ENCODE measurements at regions not wholly inside any gene's neighbourhood (a gene's known extent, or its start where the extent isn't known, plus 50 kb on each side); places are given as distances from the start of the nearest gene placed in this dataset.
"Not testable (repeated sequence)": the region's sequence is repeated elsewhere in the genome, so short reads cannot be mapped to it uniquely, and the experiment has no call there.

DNA sequence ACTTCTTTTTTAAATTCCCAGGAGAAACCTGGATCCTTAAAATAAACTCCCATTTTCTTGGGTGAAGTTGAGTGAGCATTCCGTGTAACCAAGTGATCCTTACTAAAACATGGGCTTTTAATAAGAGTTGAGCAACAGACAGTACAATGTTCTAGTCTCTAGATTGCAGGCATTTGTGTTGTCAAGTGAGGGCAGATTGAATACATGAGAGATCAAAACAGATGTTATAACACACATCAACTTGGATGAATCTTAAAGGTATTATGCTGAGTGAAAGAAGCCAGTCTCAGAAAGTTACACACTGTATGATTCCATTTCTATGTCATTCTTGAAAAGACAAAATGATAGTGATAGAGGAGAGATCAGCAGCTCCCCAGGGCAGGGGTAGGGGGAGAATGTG, 213.9 kb upstream of the CCDC196 start:
- TF ChIP-seq POLR2A (IDR thresholded peaks at IDR 0.05) = no peak
- TF ChIP-seq, protein P1, sequence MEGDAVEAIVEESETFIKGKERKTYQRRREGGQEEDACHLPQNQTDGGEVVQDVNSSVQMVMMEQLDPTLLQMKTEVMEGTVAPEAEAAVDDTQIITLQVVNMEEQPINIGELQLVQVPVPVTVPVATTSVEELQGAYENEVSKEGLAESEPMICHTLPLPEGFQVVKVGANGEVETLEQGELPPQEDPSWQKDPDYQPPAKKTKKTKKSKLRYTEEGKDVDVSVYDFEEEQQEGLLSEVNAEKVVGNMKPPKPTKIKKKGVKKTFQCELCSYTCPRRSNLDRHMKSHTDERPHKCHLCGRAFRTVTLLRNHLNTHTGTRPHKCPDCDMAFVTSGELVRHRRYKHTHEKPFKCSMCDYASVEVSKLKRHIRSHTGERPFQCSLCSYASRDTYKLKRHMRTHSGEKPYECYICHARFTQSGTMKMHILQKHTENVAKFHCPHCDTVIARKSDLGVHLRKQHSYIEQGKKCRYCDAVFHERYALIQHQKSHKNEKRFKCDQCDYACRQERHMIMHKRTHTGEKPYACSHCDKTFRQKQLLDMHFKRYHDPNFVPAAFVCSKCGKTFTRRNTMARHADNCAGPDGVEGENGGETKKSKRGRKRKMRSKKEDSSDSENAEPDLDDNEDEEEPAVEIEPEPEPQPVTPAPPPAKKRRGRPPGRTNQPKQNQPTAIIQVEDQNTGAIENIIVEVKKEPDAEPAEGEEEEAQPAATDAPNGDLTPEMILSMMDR (IDR thresholded peaks at IDR 0.05) = no peak
- no peak for TF ChIP-seq POLR2AphosphoS5 (IDR thresholded peaks at IDR 0.05)
- 89% methylated on average over 1 of the region's 1 CpG for WGBS
- H3K9me3 ChIP-seq = no peaks in the 10 kb centered on the region
- H3K36me3 ChIP-seq = no peaks in the 10 kb centered on the region
- DNase-seq (ENCODE audit: low spot score) = no peak
- intact Hi-C loops (cut with DNase I) = no loop called here
- no peaks in the 10 kb centered on the region for H3K27me3 ChIP-seq (replicated peaks; ENCODE audit: insufficient read depth)
- no peak overlapping the region for H3K27ac ChIP-seq
- no peak overlapping the region for H3K4me3 ChIP-seq
- H3K4me1 ChIP-seq (replicated peaks) = no peaks in the 10 kb centered on the region

DNA sequence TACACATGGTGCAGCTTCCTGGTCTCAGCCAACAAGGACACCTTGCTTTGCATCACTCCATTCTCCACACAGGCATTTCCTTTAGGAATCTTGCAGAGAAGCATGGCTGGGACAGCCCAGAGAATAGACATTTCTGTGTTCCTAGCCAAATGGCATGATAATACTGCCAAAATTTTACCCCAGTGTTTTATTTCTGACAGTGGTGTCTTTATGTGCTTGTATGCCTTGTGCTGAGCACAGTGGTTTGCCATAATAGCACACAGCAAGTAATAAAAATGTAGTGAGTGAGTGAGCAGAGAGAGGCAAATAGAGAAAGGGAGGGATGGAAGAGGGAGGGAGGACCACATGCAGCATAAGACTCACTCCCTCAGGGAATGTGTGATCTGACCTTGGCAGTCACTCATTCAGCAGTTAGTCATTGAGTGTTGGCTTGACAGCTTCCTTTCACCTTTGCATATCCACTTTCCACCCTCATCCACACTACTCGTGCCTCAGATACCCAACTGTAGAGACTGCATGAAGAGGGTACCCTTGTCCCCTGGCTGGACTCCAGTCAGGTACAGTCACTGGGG, 212.8 kb upstream of the CCDC196 start:
- 68% methylated on average over 1 of the region's 1 CpG for WGBS
- Histone ChIP-seq H3K36me3 (no peaks in the 10 kb centered on the region), H3K4me1 (replicated peaks) (no peaks in the 10 kb centered on the region), H3K27ac (no peak overlapping the region), H3K9me3 (no peaks in the 10 kb centered on the region), H3K27me3 (replicated peaks; ENCODE audit: insufficient read depth) (no peaks in the 10 kb centered on the region), H3K4me3 (no peak overlapping the region)
- intact Hi-C loops (cut with DNase I) = no loop called here
- DNase-seq (ENCODE audit: low spot score) = no peak
- TF ChIP-seq POLR2AphosphoS5 (IDR thresholded peaks at IDR 0.05) (no peak), POLR2A (IDR thresholded peaks at IDR 0.05) (no peak)
- TF ChIP-seq, protein P1 (IDR thresholded peaks at IDR 0.05) = no peak

DNA sequence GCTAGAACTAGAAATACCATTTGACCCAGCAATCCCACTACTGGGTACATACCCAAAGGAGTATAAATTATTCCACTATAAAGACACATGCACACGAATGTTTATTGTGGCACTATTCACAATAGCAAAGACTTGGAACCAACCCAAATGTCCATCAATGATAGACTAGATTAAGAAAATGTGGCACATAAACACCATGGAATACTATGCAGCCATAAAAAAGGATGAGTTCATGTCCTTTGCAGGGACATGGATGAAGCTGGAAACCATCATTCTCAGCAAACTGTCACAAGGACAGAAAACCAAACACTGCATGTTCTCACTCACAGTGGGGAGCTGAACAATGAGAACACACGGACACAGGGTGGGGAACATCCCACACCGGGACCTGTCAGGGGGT, 207.8 kb upstream of the CCDC196 start:
- H3K9me3 ChIP-seq; intact Hi-C loops (cut with DNase I); DNase-seq (ENCODE audit: low spot score); H3K27me3 ChIP-seq (replicated peaks; ENCODE audit: insufficient read depth); H3K36me3 ChIP-seq; H3K4me1 ChIP-seq (replicated peaks); H3K4me3 ChIP-seq; H3K27ac ChIP-seq: not testable (repeated sequence)
- 85% methylated on average over 3 of the region's 3 CpGs for WGBS

DNA sequence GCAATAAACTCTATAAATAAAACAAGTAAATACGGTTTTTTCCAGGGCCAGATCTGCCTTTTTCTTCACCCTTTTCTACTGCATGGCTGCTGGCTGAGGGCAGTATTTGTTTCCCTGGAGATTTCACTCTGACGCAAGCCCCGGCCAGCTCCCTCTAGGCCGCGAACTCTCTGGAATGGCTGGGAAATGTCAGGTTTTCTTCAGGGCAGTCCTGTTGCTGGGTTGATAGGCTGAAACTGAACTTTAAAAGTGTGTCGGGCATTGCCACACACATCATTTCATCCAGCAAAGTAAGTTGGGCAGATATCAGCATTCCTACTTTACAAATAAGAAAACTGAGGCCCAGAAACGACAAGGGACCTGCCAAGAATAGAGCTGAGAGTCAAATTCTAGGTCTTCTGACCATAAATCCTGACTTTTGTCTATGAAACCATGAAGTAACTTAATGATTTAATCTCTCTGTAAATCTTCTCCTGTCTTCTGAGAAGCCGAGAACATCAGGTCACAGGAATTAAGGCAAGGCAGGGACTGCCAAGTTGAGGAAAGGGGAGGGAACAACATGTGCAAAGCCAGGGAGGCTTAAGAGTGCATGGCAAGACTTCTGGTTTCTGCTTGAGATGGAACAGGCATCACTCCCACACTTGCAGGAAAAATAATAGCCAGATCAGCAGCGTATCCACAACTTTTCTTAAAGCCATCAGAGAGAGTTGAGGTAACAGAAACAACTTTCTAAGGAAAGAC, 205.0 kb upstream of the CCDC196 start:
- Histone ChIP-seq H3K4me3 (no peak overlapping the region), H3K4me1 (replicated peaks) (no peaks in the 10 kb centered on the region), H3K27me3 (replicated peaks; ENCODE audit: insufficient read depth) (no peaks in the 10 kb centered on the region), H3K36me3 (no peaks in the 10 kb centered on the region), H3K27ac (no peak overlapping the region), H3K9me3 (no peaks in the 10 kb centered on the region)
- 53% methylated on average over 9 of the region's 9 CpGs for WGBS
- intact Hi-C loops (cut with DNase I) = no loop called here
- no peak for TF ChIP-seq POLR2A (IDR thresholded peaks at IDR 0.05)
- TF ChIP-seq, protein P1 (IDR thresholded peaks at IDR 0.05) = no peak
- TF ChIP-seq POLR2AphosphoS5 (IDR thresholded peaks at IDR 0.05) = no peak
- DNase-seq (ENCODE audit: low spot score) = no peak

DNA sequence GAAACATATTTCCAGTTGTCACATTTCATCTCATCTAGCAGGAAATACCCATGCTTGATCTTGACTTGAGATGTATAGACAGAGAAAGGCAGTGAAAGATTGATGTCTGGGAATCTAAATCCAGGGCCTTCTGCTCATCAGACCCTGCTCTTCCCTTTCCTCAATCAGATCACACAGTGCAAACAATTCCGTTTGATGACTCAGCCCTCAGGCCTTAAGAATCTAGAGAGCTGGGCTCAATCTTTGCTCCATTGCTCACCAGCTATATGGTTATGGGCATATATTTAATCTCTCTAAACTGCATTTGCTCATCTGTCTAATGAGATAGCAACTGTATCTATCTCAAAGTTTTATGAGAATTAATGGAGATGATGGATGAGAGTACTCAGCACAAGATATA, 201.8 kb upstream of the CCDC196 start:
- no peaks in the 10 kb centered on the region for H3K27me3 ChIP-seq (replicated peaks; ENCODE audit: insufficient read depth)
- no peaks in the 10 kb centered on the region for H3K9me3 ChIP-seq
- intact Hi-C loops (cut with DNase I) = no loop called here
- DNase-seq (ENCODE audit: low spot score) = no peak
- no peaks in the 10 kb centered on the region for H3K36me3 ChIP-seq
- H3K4me3 ChIP-seq = no peak overlapping the region
- 27% methylated on average over 1 of the region's 1 CpG for WGBS
- no peak for TF ChIP-seq POLR2A (IDR thresholded peaks at IDR 0.05)
- TF ChIP-seq, protein P1 (IDR thresholded peaks at IDR 0.05) = no peak
- no peak for TF ChIP-seq POLR2AphosphoS5 (IDR thresholded peaks at IDR 0.05)
- H3K27ac ChIP-seq = no peak overlapping the region
- H3K4me1 ChIP-seq (replicated peaks) = no peaks in the 10 kb centered on the region
